ENCODE measurements at regions not wholly inside any gene's neighbourhood (a gene's known extent, or its start where the extent isn't known, plus 50 kb on each side); places are given as distances from the start of the nearest gene placed in this dataset.

GRCh38 chr14:36241183-36241582 lies 64.7 kb upstream of the PTCSC3 start:
- intact Hi-C loops (cut with micrococcal nuclease; ENCODE audit: unreplicated experiment) = no loop called here
- Histone ChIP-seq H3K36me3 (ENCODE audit: control insufficient read depth, insufficient read depth, low read length) (no peaks in the 10 kb centered on the region), H3K4me1 (ENCODE audit: control insufficient read depth, insufficient read depth, low read length) (no peaks in the 10 kb centered on the region), H3K27me3 (ENCODE audit: control insufficient read depth, insufficient read depth, low read length) (0 out of 2 replicates have a peak, but pooled peaks cover 3% of the 10 kb centered on the region), H3K9me3 (ENCODE audit: control insufficient read depth, insufficient read depth, low read depth, low read length) (no peaks in the 10 kb centered on the region), H3K4me3 (ENCODE audit: low read depth in 2 of 2, low read length in 2 of 2) (no peak overlapping the region), H3K27ac (ENCODE audit: low read length) (no peak overlapping the region)
- CTCF ChIA-PET = interaction anchor here (0.6 kb wide), 1 partner anchor 13 kb away, joined by 3 read pairs; no protein-coding TSS in a partner anchor
- no peak for ATAC-seq
- TF ChIP-seq TCF7L2 (IDR thresholded peaks at IDR 0.05; ENCODE audit: low read depth, low read length) (no peak), REST (IDR thresholded peaks at IDR 0.05; ENCODE audit: insufficient read depth in 1 of 2, low read depth in 2 of 2, low read length in 1 of 2) (no peak), SIN3A (IDR thresholded peaks at IDR 0.05; ENCODE audit: borderline replicate concordance, insufficient read depth, low read depth, low read length) (no peak), CTCF (IDR thresholded peaks at IDR 0.05) (peak; percentile 13; the same call in 1 of the 2 replicates), POLR2AphosphoS5 (IDR thresholded peaks at IDR 0.05; ENCODE audit: low read depth, low read length) (no peak)
- POLR2A ChIA-PET = no interaction called here
- no TSS peak for BruUV-seq (replicated peaks)
- DNase-seq (ENCODE audit: low read depth, low spot score) = no peak
- in situ Hi-C loops (cut with HindIII; ENCODE audit: low pct_unique_long_range_greater_than_20kb, low sequenced_read_pairs) = no loop called here

DNA sequence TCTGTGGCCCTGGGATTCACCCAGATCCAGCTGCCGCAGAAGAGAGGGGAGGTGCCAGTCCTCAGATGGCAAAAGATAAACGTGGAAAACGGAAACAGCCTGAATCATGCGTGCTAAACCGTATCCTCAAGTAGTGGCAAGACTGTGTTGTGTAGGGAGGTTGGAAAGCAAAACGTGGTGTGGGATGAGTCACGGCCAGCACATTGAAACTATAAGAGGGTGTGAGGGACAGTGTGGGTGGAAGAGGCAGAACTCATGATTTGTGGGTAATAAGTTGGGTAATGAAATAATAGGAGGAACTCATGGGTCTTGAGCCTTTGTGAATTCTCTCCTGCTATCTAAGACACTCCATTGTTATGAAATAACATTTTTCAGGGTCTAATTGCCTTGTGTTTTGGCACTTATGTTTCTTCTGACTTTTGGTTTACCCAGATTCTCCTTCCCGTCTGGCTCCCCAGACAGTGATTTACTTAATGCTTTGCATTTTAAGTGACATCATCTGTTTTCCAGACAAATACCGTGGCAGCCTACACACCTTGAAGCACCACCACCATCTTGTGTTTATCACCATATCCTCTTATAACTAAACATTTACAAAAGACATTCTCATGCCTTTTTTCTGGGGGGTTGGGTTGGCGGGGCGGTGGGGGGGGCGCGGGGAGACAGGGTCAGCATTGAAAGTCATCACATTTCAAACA lies 62.3 kb upstream of the PTCSC3 start:
- ChIA-PET POLR2A (no interaction called here), CTCF (no interaction called here)
- 0 out of 2 replicates have a peak, but pooled peaks cover 3% of the 10 kb centered on the region for H3K27me3 ChIP-seq (ENCODE audit: control insufficient read depth, insufficient read depth, low read length)
- intact Hi-C loops (cut with micrococcal nuclease; ENCODE audit: unreplicated experiment) (no loop called here), in situ Hi-C loops (cut with HindIII; ENCODE audit: low pct_unique_long_range_greater_than_20kb, low sequenced_read_pairs) (no loop called here)
- no peaks in the 10 kb centered on the region for H3K4me1 ChIP-seq (ENCODE audit: control insufficient read depth, insufficient read depth, low read length)
- no peak overlapping the region for H3K27ac ChIP-seq (ENCODE audit: low read length)
- H3K36me3 ChIP-seq (ENCODE audit: control insufficient read depth, insufficient read depth, low read length) = no peaks in the 10 kb centered on the region
- H3K4me3 ChIP-seq (ENCODE audit: low read depth in 2 of 2, low read length in 2 of 2) = no peak overlapping the region
- H3K9me3 ChIP-seq (ENCODE audit: control insufficient read depth, insufficient read depth, low read depth, low read length) = no peaks in the 10 kb centered on the region
- no peak for DNase-seq (ENCODE audit: low read depth, low spot score)
- no peak for TF ChIP-seq REST (IDR thresholded peaks at IDR 0.05; ENCODE audit: insufficient read depth in 1 of 2, low read depth in 2 of 2, low read length in 1 of 2)
- no peak for ATAC-seq
- BruUV-seq (replicated peaks) = no TSS peak

Data from Panc1 (cell line).